Fibroblast of skin of abdomen (primary cell): ENCODE measurements at regions not wholly inside any gene's neighbourhood (a gene's known extent, or its start where the extent isn't known, plus 50 kb on each side); places are given as distances from the start of the nearest gene placed in this dataset.
"Not testable (repeated sequence)": the region's sequence is repeated elsewhere in the genome, so short reads cannot be mapped to it uniquely, and the experiment has no call there.

Experiments used
- DNase-seq: peaks from one replicate; pipeline ENCODE4 v3.0.0-alpha.2; 2013

GRCh38 chr2:132273585-132273984 lies 111.8 kb upstream of the ANKRD30BL start:
- DNase-seq, result not testable (repeated sequence)

- DNase-seq, result no peak
Observed at GRCh38 chr2:132274000-132274399, 112.2 kb upstream of the ANKRD30BL start.

GRCh38 chr2:132275396-132275795 lies 113.6 kb upstream of the ANKRD30BL start:
- no peak for DNase-seq

GRCh38 chr2:132276571-132276981 lies 114.8 kb upstream of the ANKRD30BL start:
- no peak for DNase-seq

GRCh38 chr2:132278267-132278666 lies 116.5 kb upstream of the ANKRD30BL start:
- DNase-seq, result no peak

GRCh38 chr2:132279344-132279743 lies 117.6 kb upstream of the ANKRD30BL start:
- DNase-seq, result no peak

- no peak for DNase-seq
Observed at GRCh38 chr2:132279930-132280615, 118.3 kb upstream of the ANKRD30BL start.

- no peak for DNase-seq
Observed at GRCh38 chr2:132280912-132281311, 119.2 kb upstream of the ANKRD30BL start.

- DNase-seq, result not testable (repeated sequence)
Observed at GRCh38 chr2:132282104-132282503, 120.4 kb upstream of the ANKRD30BL start.

GRCh38 chr2:132282911-132283310 lies 121.2 kb upstream of the ANKRD30BL start:
- DNase-seq, result no peak

GRCh38 chr2:132286289-132286911 lies 124.6 kb upstream of the ANKRD30BL start:
- not testable (repeated sequence) for DNase-seq

- not testable (repeated sequence) for DNase-seq
Observed at GRCh38 chr2:132287910-132288309, 126.2 kb upstream of the ANKRD30BL start.

- not testable (repeated sequence) for DNase-seq
Observed at GRCh38 chr2:132289138-132289537, 127.4 kb upstream of the ANKRD30BL start.

GRCh38 chr2:132289812-132290211 lies 126.8 kb upstream of the GPR39 start:
- DNase-seq, result not testable (repeated sequence)

- not testable (repeated sequence) for DNase-seq
Observed at GRCh38 chr2:132300592-132301378, 115.8 kb upstream of the GPR39 start.

GRCh38 chr2:132304661-132305380 lies 111.8 kb upstream of the GPR39 start:
- peak; percentile 53 for DNase-seq

- not testable (repeated sequence) for DNase-seq
Observed at GRCh38 chr2:132307613-132308198, 108.9 kb upstream of the GPR39 start.

GRCh38 chr2:132309203-132309602 lies 107.4 kb upstream of the GPR39 start:
- not testable (repeated sequence) for DNase-seq

GRCh38 chr2:132315546-132315945 lies 101.1 kb upstream of the GPR39 start:
- DNase-seq, result not testable (repeated sequence)

- DNase-seq, result not testable (repeated sequence)
Observed at GRCh38 chr2:132317026-132317680, 99.5 kb upstream of the GPR39 start.

GRCh38 chr2:132318481-132318880 lies 98.1 kb upstream of the GPR39 start:
- not testable (repeated sequence) for DNase-seq

GRCh38 chr2:132324005-132324404 lies 92.6 kb upstream of the GPR39 start:
- DNase-seq, result not testable (repeated sequence)
